ENCODE measurements at regions not wholly inside any gene's neighbourhood (a gene's known extent, or its start where the extent isn't known, plus 50 kb on each side); places are given as distances from the start of the nearest gene placed in this dataset.

DNA sequence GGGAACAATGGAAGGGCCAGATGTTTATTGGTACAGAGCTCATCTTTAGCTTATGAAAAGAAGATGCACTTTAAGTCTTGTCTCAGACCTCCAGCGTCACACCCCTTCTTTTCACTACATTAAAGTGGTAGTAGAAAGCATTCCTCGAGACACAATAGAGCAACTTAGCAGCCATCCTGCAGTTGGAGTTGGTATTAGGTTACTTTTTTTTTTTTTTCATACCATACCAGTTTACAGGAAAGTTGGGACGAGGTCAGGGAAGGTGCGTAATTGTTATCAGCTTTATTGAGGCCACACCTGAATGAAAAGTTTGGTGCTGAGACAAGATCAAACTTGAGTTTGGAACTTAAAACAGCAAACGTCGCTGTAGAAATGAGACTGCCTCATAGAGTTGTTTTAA is 203.8 kb downstream of the SOX2 start:
- Histone ChIP-seq H2AFZ (ENCODE audit: low read length) (peak overlapping the region; percentile 11; the same call in 1 of the 2 replicates), H3K4me2 (ENCODE audit: low read length) (no peak overlapping the region; the same call in 1 of the 2 replicates), H3K4me3 (ENCODE audit: low read depth, low read length, poor library complexity, severe bottlenecking) (no peak overlapping the region), H3K27ac (ENCODE audit: low read depth, low read length, poor library complexity, severe bottlenecking) (no peak overlapping the region), H3K36me3 (ENCODE audit: insufficient read depth, low read length) (no peaks in the 10 kb centered on the region), H3K9me2 (ENCODE audit: insufficient read depth, low read length) (no peaks in the 10 kb centered on the region), H4K20me1 (ENCODE audit: insufficient read depth, low read length) (no peaks in the 10 kb centered on the region), H3K9me3 (ENCODE audit: low read length) (no peaks in the 10 kb centered on the region), H3K4me1 (ENCODE audit: insufficient read depth, low read length, poor library complexity, severe bottlenecking) (peaks cover 24% of the 10 kb centered on the region), H3K79me2 (ENCODE audit: insufficient read depth, low read depth, low read length) (no peaks in the 10 kb centered on the region)
- ChIA-PET CTCF (ENCODE audit: unreplicated experiment) (interaction anchor here (0.7 kb wide), 1 partner anchor 18 kb away, joined by 5 read pairs; no protein-coding TSS in a partner anchor), POLR2A (interaction anchor here (0.7 to 1.9 kb wide), 9 partner anchors 9 to 575 kb away, joined by 3 to 11 read pairs (median 4); no protein-coding TSS in a partner anchor)
- DNase-seq (ENCODE audit: low spot score) = no peak
- TF ChIP-seq CTCF (conservative IDR thresholded peaks at IDR 0.05; ENCODE audit: low read length) (no peak), EZH2phosphoT487 (IDR thresholded peaks at IDR 0.05; ENCODE audit: borderline replicate concordance, low read depth, low read length) (no peak)
- intact Hi-C loops (cut with micrococcal nuclease; ENCODE audit: unreplicated experiment) = no loop called here
- no TSS peak for BruUV-seq (replicated peaks)

DNA sequence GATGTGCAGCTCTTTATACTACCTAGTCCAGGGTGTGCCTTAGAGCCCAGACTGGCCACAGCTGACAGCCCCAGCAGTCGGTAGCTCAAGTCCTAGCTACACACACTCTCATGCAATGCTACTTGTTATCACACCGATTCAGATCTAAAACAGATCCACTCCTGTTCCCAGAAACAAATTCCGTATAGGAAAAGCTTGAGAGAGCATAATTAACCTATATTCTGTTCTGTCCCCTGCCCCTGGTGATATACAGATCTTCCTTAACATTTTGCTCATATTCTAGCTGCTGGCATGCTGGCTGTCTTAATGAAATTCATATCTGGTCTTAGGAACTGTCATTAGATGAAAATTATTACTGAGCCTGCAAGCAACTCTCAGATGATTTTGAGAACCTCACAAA is 204.3 kb downstream of the SOX2 start:
- H3K9me3 ChIP-seq (ENCODE audit: low read length) = no peaks in the 10 kb centered on the region
- ChIA-PET CTCF (ENCODE audit: unreplicated experiment) (no interaction called here), POLR2A (interaction anchor here (0.5 to 1.9 kb wide), 6 partner anchors 12 to 574 kb away, joined by 3 to 7 read pairs (median 4); no protein-coding TSS in a partner anchor)
- no peak overlapping the region; the same call in 1 of the 2 replicates for H3K4me2 ChIP-seq (ENCODE audit: low read length)
- peak overlapping the region; percentile 22; the same call in 1 of the 2 replicates for H2AFZ ChIP-seq (ENCODE audit: low read length)
- H3K27ac ChIP-seq (ENCODE audit: low read depth, low read length, poor library complexity, severe bottlenecking) = no peak overlapping the region
- TF ChIP-seq CTCF (conservative IDR thresholded peaks at IDR 0.05; ENCODE audit: low read length) (no peak), EZH2phosphoT487 (IDR thresholded peaks at IDR 0.05; ENCODE audit: borderline replicate concordance, low read depth, low read length) (no peak)
- no peak for DNase-seq (ENCODE audit: low spot score)
- BruUV-seq (replicated peaks) = no TSS peak
- no peaks in the 10 kb centered on the region for H3K79me2 ChIP-seq (ENCODE audit: insufficient read depth, low read depth, low read length)
- no peaks in the 10 kb centered on the region for H3K36me3 ChIP-seq (ENCODE audit: insufficient read depth, low read length)
- peaks cover 29% of the 10 kb centered on the region for H3K4me1 ChIP-seq (ENCODE audit: insufficient read depth, low read length, poor library complexity, severe bottlenecking)
- no peak overlapping the region for H3K4me3 ChIP-seq (ENCODE audit: low read depth, low read length, poor library complexity, severe bottlenecking)
- no peaks in the 10 kb centered on the region for H4K20me1 ChIP-seq (ENCODE audit: insufficient read depth, low read length)
- H3K9me2 ChIP-seq (ENCODE audit: insufficient read depth, low read length) = no peaks in the 10 kb centered on the region
- intact Hi-C loops (cut with micrococcal nuclease; ENCODE audit: unreplicated experiment) = no loop called here

- POLR2A ChIA-PET = interaction anchor here (0.6 kb wide), 1 partner anchor 14 kb away, joined by 5 read pairs; no protein-coding TSS in a partner anchor
- H3K9me2 ChIP-seq (ENCODE audit: insufficient read depth, low read length) = no peaks in the 10 kb centered on the region
- no peaks in the 10 kb centered on the region for H3K36me3 ChIP-seq (ENCODE audit: insufficient read depth, low read length)
- CTCF ChIA-PET (ENCODE audit: unreplicated experiment) = no interaction called here
- TF ChIP-seq CTCF (conservative IDR thresholded peaks at IDR 0.05; ENCODE audit: low read length) (no peak), EZH2phosphoT487 (IDR thresholded peaks at IDR 0.05; ENCODE audit: borderline replicate concordance, low read depth, low read length) (no peak)
- H4K20me1 ChIP-seq (ENCODE audit: insufficient read depth, low read length) = no peaks in the 10 kb centered on the region
- intact Hi-C loops (cut with micrococcal nuclease; ENCODE audit: unreplicated experiment) = no loop called here
- H3K4me1 ChIP-seq (ENCODE audit: insufficient read depth, low read length, poor library complexity, severe bottlenecking) = peaks cover 39% of the 10 kb centered on the region
- peak overlapping the region; percentile 11; the same call in 1 of the 2 replicates for H3K4me2 ChIP-seq (ENCODE audit: low read length)
- peak overlapping the region; percentile 22; the same call in 1 of the 2 replicates for H2AFZ ChIP-seq (ENCODE audit: low read length)
- no peaks in the 10 kb centered on the region for H3K79me2 ChIP-seq (ENCODE audit: insufficient read depth, low read depth, low read length)
- H3K4me3 ChIP-seq (ENCODE audit: low read depth, low read length, poor library complexity, severe bottlenecking) = no peak overlapping the region
- no TSS peak for BruUV-seq (replicated peaks)
- DNase-seq (ENCODE audit: low spot score) = no peak
- H3K9me3 ChIP-seq (ENCODE audit: low read length) = peaks cover 2% of the 10 kb centered on the region; the same call in 1 of the 2 replicates
- no peak overlapping the region for H3K27ac ChIP-seq (ENCODE audit: low read depth, low read length, poor library complexity, severe bottlenecking)
These were observed 205.3 kb downstream of the SOX2 start for GRCh38 chr3:181917027-181917426.
